B cell (primary cell): ENCODE measurements at regions not wholly inside any gene's neighbourhood (a gene's known extent, or its start where the extent isn't known, plus 50 kb on each side); places are given as distances from the start of the nearest gene placed in this dataset.

ENCODE experiments used
- ATAC-seq: fragments of 200-7000 bp; cut with Tn5 transposase; one replicate; pipeline ENCODE4 v1.10.0; 2021; ENCODE audit warnings: low read depth, mild to moderate bottlenecking, moderate number of reproducible peaks, moderate library complexity
- CTCF ChIA-PET: fragments of 350-600 bp; sonication (Branson Sonifier 250); formaldehyde crosslinking; loops from one replicate; lab custom pipeline; 2021; ENCODE audit warnings: antibody characterized with exemption, inconsistent platforms; lab: Charles Lee
- POLR2A ChIA-PET: fragments of 350-600 bp; sonication (Branson Sonifier 250); formaldehyde crosslinking; loops from one replicate; lab custom pipeline; 2021; ENCODE audit warnings: antibody characterized with exemption; lab: Charles Lee
- DNase-seq: peaks from one replicate; pipeline ENCODE4 v3.0.0; 2013
- H2AFZ ChIP-seq: 2 replicates; pipeline ENCODE4 v1.6.1; 2012; ENCODE audit warnings: mild to moderate bottlenecking, low read depth, low read length; ENCODE audit not compliant: insufficient read depth, poor library complexity, severe bottlenecking
- H3K27ac ChIP-seq, 2 donors: 1 replicate in 1 of 2; 2 replicates in 1 of 2; pipeline ENCODE4 v1.5.1; 2012 to 2013; ENCODE audit warnings: low read length in 2 of 2, mild to moderate bottlenecking in 2 of 2, moderate library complexity in 1 of 2
- H3K27me3 ChIP-seq, 4 experiments: fragments of 200-600 bp in 1 of 4; sonication (generic) in 1 of 4; replicated peaks in 1 of 4; 1 replicate in 2 of 4; 2 replicates in 2 of 4; pipeline versions ENCODE4 v1.6.1 to v1.7.0; 2013 to 2016; ENCODE audit warnings: low read length in 3 of 4, mild to moderate bottlenecking in 2 of 4, mixed read lengths in 1 of 4, moderate library complexity in 1 of 4; ENCODE audit not compliant: insufficient read depth in 4 of 4, control insufficient read depth in 3 of 4; ENCODE audit errors: control extremely low read depth in 1 of 4
- H3K36me3 ChIP-seq, 2 experiments: replicated peaks in 1 of 2; 1 replicate in 1 of 2; 2 replicates in 1 of 2; pipeline versions ENCODE4 v1.6.1 to v1.7.1; 2013; ENCODE audit warnings: low read length in 1 of 2; ENCODE audit not compliant: insufficient read depth in 2 of 2, control insufficient read depth in 1 of 2; ENCODE audit errors: control extremely low read depth in 1 of 2, extremely low read depth in 1 of 2
- H3K4me1 ChIP-seq, 2 donors: fragments of 200-600 bp in 1 of 2; sonication (generic) in 1 of 2; 1 replicate in 1 of 2; 2 replicates in 1 of 2; pipeline versions ENCODE4 v1.5.1 to v1.6.1; 2013 to 2017; ENCODE audit warnings: low read length in 2 of 2; ENCODE audit not compliant: control insufficient read depth in 2 of 2, insufficient read depth in 2 of 2
- H3K4me2 ChIP-seq: replicated peaks from 2 replicates; pipeline ENCODE3; 2012; ENCODE audit warnings: mild to moderate bottlenecking, low read depth, low read length; ENCODE audit not compliant: poor library complexity, severe bottlenecking
- H3K4me3 ChIP-seq, 5 experiments: fragments of 200-600 bp in 1 of 5; sonication (generic) in 1 of 5; 1 replicate in 3 of 5; 2 replicates in 2 of 5; pipeline versions ENCODE4 v1.5.1 to v1.7.0; 2011 to 2016; ENCODE audit warnings: low read length in 4 of 5, mild to moderate bottlenecking in 4 of 5, low read depth in 2 of 5, control low read depth in 1 of 5, moderate library complexity in 1 of 5; ENCODE audit not compliant: insufficient read depth in 1 of 5; ENCODE audit errors: control extremely low read depth in 1 of 5, extremely low read depth in 1 of 5
- H3K79me2 ChIP-seq: fragments of 200-600 bp; sonication (generic); one replicate; pipeline ENCODE4 v1.6.0; 2016; ENCODE audit warnings: low read length; ENCODE audit not compliant: control insufficient read depth, insufficient read depth
- H3K9ac ChIP-seq: fragments of 200-600 bp; sonication (generic); 2 replicates; pipeline ENCODE4 v1.6.1; 2017; ENCODE audit warnings: mild to moderate bottlenecking, low read length, moderate library complexity
- H3K9me3 ChIP-seq, 3 donors: one replicate each; pipeline versions ENCODE4 v1.6.1 to v1.7.1; 2013; ENCODE audit warnings: low read length in 2 of 3; ENCODE audit not compliant: control insufficient read depth in 2 of 3, insufficient read depth in 1 of 3; ENCODE audit errors: control extremely low read depth in 1 of 3
- H4K20me1 ChIP-seq: 2 replicates; pipeline ENCODE4 v1.6.0; 2012; ENCODE audit warnings: mild to moderate bottlenecking, low read length; ENCODE audit not compliant: insufficient read depth, control insufficient read depth, poor library complexity, severe bottlenecking
- H3K27ac Mint-ChIP-seq: one replicate; pipeline ENCODE4 v1.8.0; 2021; ENCODE audit warnings: mixed read lengths
- H3K27me3 Mint-ChIP-seq: one replicate; pipeline ENCODE4 v1.8.0; 2021; ENCODE audit warnings: mixed read lengths
- H3K4me1 Mint-ChIP-seq: one replicate; pipeline ENCODE4 v1.8.0; 2021; ENCODE audit warnings: mixed read lengths
- H3K4me3 Mint-ChIP-seq: one replicate; pipeline ENCODE4 v1.8.0; 2021; ENCODE audit warnings: mixed read lengths
- H3K9me3 Mint-ChIP-seq: one replicate; pipeline ENCODE4 v1.8.0; 2022; ENCODE audit warnings: mixed read lengths; ENCODE audit not compliant: insufficient read depth
- CTCF ChIP-seq: fragments of 200-600 bp; IDR thresholded peaks from one replicate; pipeline ENCODE4 v1.8.0; 2022; ENCODE audit warnings: antibody characterized with exemption, mild to moderate bottlenecking
- EZH2 ChIP-seq: IDR thresholded peaks from 2 replicates; pipeline ENCODE4 v1.6.1; 2012; ENCODE audit warnings: borderline replicate concordance, low read depth, mild to moderate bottlenecking, moderate library complexity, low read length; ENCODE audit not compliant: insufficient read depth, poor library complexity, severe bottlenecking
- WGBS: methylation state at CpG from one replicate; pipeline ENCODE4 v1.1.5; 2013; ENCODE audit warnings: missing lambda C conversion rate; ENCODE audit not compliant: insufficient coverage; 5-methylcytosine and 5-hydroxymethylcytosine counted together
- intact Hi-C: fragments of 100-400 bp; cut with micrococcal nuclease; formaldehyde crosslinking; loops from one replicate; pipeline ENCODE4 v1.10.0; 2022

GRCh38 chr11:104286129-104286528 is 122.2 kb upstream of the PDGFD start:
- H3K9ac ChIP-seq, result no peak overlapping the region
- H4K20me1 ChIP-seq, result no peaks in the 10 kb centered on the region
- H3K9me3 ChIP-seq, result no peaks in the 10 kb centered on the region
- H3K4me3 Mint-ChIP-seq, result no peak overlapping the region
- H3K4me3 ChIP-seq, result no peak overlapping the region
- H3K4me1 Mint-ChIP-seq, result no peaks in the 10 kb centered on the region
- TF ChIP-seq CTCF (no peak), EZH2 (no peak)
- no peak overlapping the region for H3K4me2 ChIP-seq
- ChIA-PET POLR2A (no interaction called here), CTCF (no interaction called here)
- H3K27ac Mint-ChIP-seq, result no peak overlapping the region
- H3K27me3 ChIP-seq, result no peaks in the 10 kb centered on the region
- H3K9me3 Mint-ChIP-seq, result no peaks in the 10 kb centered on the region
- DNase-seq (no peak), ATAC-seq (no peak)
- no peaks in the 10 kb centered on the region for H3K27me3 Mint-ChIP-seq
- H3K36me3 ChIP-seq, result no peaks in the 10 kb centered on the region
- no peak overlapping the region for H2AFZ ChIP-seq
- intact Hi-C loops, result no loop called here
- no peaks in the 10 kb centered on the region for H3K4me1 ChIP-seq
- WGBS, result no CpG with 5 or more reads among the region's 1 CpG
- no peak overlapping the region for H3K27ac ChIP-seq
- H3K79me2 ChIP-seq, result no peaks in the 10 kb centered on the region

GRCh38 chr11:104279587-104279986 is 115.6 kb upstream of the PDGFD start:
- Histone ChIP-seq H4K20me1 (no peaks in the 10 kb centered on the region), H3K4me2 (no peak overlapping the region), H3K9me3 (no peaks in the 10 kb centered on the region), H3K4me1 (no peaks in the 10 kb centered on the region), H3K27me3 (no peaks in the 10 kb centered on the region), H3K4me3 (no peak overlapping the region), H3K9ac (no peak overlapping the region), H2AFZ (no peak overlapping the region), H3K79me2 (no peaks in the 10 kb centered on the region), H3K27ac (no peak overlapping the region), H3K36me3 (no peaks in the 10 kb centered on the region)
- intact Hi-C loops, result no loop called here
- Mint-ChIP-seq H3K4me1 (no peaks in the 10 kb centered on the region), H3K4me3 (no peak overlapping the region), H3K27me3 (no peaks in the 10 kb centered on the region), H3K9me3 (no peaks in the 10 kb centered on the region), H3K27ac (no peak overlapping the region)
- ChIA-PET POLR2A (no interaction called here), CTCF (no interaction called here)
- ATAC-seq (no peak), DNase-seq (no peak)
- TF ChIP-seq CTCF (no peak), EZH2 (no peak)
